Spleen (tissue), 7 donors: ENCODE measurements at regions not wholly inside any gene's neighbourhood (a gene's known extent, or its start where the extent isn't known, plus 50 kb on each side); places are given as distances from the start of the nearest gene placed in this dataset.

Source experiments
- CTCF ChIP-seq, 11 experiments: fragments of 200-600 bp in 7 of 11; fragments of 450-650 bp in 4 of 11; sonication (generic) in 4 of 11; IDR thresholded peaks in 8 of 11; conservative IDR thresholded peaks in 3 of 11; 1 replicate in 7 of 11; 2 replicates in 4 of 11; pipeline versions ENCODE4 v1.4.0 to v1.8.0; 2016 to 2021; ENCODE audit warnings: antibody characterized with exemption in 11 of 11, inconsistent platforms in 4 of 11, mild to moderate bottlenecking in 1 of 11
- POLR2A ChIP-seq, 3 donors: fragments of 450-650 bp; IDR thresholded peaks; one replicate each; pipeline ENCODE4 v1.5.1; 2017; ENCODE audit warnings: antibody characterized with exemption in 3 of 3, mild to moderate bottlenecking in 1 of 3
- donor health status: DM: no; HTN: no; CAD: no; lungs with moderate emphysema.
- donor health status: DM: no; HTN: no; CAD: no.
- donor health status: DM: no; HTN: no; CAD: no.

- TF ChIP-seq CTCF (IDR thresholded peaks at IDR 0.05 in 8 of 11, conservative IDR thresholded peaks at IDR 0.05 in 3 of 11): no peak
- TF ChIP-seq POLR2A (IDR thresholded peaks at IDR 0.05): no peak
These were observed 141.8 kb upstream of the TENT5A start for GRCh38 chr6:81894306-81894705.
